HG03175 (cell line): ENCODE measurements at regions not wholly inside any gene's neighbourhood (a gene's known extent, or its start where the extent isn't known, plus 50 kb on each side); places are given as distances from the start of the nearest gene placed in this dataset.

Experiments used
- ATAC-seq: cut with Tn5 transposase; IDR thresholded peaks from one replicate; pipeline ENCODE4 v1.9.1; 2021; ENCODE audit warnings: mild to moderate bottlenecking, moderate library complexity; ENCODE audit not compliant: unreplicated experiment

DNA sequence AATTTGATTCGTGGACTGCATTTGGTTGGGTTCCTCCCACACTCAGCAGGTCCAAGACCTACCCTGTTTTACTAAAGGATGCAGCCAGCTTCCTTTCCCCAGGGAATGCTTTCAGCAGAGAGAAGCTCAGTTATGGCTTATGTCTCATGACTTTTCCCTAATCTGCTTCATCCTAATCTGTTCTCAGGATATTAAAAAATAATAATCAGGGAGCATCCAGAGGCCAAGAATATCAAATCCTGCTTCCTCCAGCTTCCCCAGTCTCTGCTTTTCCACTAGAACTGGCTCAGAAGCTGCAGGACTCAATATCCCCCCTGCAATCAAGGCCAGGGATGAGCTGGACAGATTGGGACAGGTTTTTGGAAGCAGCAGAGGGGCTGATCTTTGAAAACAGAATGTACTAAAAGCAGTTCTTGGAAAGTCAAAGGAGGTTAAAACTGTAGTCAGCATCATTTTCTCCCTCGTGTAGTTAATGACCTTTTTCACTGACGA is 326.9 kb upstream of the TNP1 start:
- no peak for ATAC-seq

DNA sequence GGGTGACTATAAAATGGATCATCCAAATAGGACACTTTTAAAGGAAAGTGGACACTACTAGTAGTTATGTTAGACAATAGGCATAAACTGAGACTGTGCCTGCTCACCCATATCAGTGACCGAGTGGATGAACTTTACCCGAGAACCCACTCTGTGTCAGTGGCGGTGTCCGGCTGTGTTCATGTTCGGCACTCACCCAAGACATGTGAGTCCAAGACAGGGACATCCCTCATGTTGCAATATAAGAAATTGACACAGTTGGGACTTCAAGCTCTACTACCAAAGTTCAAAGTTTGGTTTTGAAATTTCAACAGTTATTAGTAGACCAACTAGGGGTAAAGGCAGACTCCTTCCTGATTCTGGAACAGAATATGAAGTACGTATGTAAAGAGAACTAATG is 326.3 kb upstream of the TNP1 start:
- no peak for ATAC-seq

- ATAC-seq: no peak
Observed at GRCh38 chr2:217185265-217185995, 325.6 kb upstream of the TNP1 start.

- no peak for ATAC-seq
Observed at GRCh38 chr2:217184242-217184641, 324.4 kb upstream of the TNP1 start.

DNA sequence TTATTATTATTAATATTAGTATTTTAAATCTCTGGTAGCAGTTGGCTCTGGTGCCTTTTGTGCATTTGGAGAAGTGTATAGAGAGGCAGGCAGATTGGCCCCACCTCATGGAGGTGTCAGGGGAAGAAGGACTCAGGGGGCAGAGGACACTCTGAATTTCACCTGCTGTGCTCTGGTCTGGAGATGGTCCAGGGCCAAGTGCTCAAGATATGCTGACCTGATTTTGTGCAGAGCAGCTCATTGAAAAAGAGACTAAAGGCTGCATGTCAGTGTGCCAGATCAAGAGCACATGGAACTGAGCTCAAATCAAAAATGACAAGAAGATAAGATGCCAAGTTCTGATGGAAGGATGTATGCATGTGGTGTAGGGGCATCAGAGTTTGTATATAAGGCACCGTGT is 323.6 kb upstream of the TNP1 start:
- no peak for ATAC-seq

DNA sequence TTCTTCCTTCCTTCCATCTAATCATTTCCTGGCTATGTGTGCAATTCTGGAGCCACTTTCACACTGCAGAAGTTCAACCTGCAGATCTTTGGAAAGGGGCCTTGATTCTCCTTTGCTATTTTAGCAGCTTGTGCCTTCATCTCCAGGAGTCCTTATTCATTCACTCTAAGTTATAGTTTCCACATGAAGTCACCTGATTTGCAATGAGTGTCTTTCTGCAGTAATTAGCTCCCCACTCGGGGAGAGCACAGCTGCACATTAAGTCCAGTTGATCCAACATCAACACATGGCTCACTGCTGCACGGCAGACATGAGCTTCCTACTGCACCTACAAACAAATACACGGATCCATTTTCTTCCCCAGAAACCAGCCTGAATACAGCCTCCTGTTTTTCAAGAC is 323.1 kb upstream of the TNP1 start:
- ATAC-seq: no peak

DNA sequence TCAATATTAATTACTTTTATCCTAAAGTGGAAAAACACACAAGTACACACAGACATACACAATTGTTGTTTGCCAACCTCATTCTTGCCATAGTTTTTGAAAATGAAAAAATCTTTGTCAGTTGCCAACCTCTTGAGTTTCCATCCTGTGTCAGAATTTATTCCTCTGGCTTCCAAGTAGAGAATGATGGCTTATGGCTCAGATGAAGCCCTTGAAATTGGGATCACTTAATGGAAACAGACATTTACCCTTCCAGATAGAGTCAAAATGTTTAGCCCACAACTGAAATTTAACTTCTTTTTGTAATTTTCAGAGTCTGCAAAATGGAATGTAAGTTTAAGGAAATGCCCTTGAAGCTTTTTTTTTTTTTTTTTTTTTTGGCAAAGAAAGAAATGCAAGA is 321.6 kb upstream of the TNP1 start:
- no peak for ATAC-seq

DNA sequence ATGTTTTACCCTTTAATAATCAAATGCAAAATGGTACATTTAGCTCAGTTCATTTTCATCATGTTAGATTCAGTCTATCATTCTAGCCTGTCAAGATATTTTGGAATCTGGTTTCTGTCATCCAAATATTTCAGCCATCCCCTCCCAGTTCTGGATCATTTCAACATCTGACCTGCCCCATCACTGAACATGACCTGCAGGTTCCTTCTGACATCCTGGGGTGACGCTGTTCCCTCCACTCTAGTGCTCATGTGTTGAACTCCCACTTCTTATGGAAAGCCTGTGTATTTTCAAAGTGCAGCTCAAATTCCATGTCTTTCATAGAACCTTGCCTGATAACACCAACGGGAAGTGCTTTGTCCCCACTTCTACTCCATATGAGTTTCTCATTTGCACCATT is 320.0 kb upstream of the TNP1 start:
- ATAC-seq: no peak

DNA sequence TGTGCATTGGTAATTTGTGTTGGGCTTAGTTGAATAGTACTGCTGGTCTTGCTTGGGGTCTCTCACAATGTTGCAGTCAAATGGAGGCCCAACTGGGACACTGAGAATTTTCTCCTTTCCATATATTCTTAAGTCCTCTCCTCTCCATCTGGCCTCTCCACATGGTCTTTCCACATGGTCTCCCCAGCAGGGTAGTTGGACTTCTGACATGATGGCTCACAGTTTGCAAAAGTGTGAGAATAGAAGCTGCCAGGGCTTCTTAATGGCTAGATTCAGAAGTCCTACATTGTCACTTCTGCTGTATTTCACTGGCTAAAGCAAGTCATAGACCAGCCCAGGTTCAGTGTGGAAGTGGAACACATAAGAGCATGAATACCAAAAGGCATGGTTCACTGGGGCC is 318.5 kb upstream of the TNP1 start:
- ATAC-seq: no peak

GRCh38 chr2:217177720-217178119 is 317.9 kb upstream of the TNP1 start:
- no peak for ATAC-seq

- no peak for ATAC-seq
Observed at GRCh38 chr2:217171874-217172273, 312.0 kb upstream of the TNP1 start.

- no peak for ATAC-seq
Observed at GRCh38 chr2:217168496-217168895, 308.6 kb upstream of the TNP1 start.

GRCh38 chr2:217167531-217167930 is 307.7 kb upstream of the TNP1 start:
- ATAC-seq: no peak

- ATAC-seq: no peak
Observed at GRCh38 chr2:217166241-217166850, 306.5 kb upstream of the TNP1 start.

GRCh38 chr2:217165547-217165946 is 305.7 kb upstream of the TNP1 start:
- no peak for ATAC-seq

DNA sequence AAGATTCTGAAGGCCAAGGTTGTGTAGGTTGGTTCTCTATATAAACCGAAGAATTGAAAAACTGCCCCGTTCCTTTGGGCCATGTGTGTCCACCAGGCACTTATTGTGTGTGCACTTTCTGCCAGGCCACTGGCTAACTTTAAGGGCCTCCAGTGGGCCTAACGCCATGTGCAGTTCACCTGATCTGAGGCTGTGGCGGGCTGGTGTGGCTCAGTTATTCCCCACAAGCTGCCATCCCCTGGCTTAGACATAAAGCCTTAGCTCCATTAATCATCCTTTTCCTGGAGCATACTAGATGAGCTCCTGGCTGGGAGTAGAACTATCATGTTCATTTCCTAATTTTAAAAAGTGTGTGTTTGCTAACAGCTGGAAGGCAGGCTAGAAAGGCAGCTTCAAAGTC is 304.1 kb upstream of the TNP1 start:
- no peak for ATAC-seq

DNA sequence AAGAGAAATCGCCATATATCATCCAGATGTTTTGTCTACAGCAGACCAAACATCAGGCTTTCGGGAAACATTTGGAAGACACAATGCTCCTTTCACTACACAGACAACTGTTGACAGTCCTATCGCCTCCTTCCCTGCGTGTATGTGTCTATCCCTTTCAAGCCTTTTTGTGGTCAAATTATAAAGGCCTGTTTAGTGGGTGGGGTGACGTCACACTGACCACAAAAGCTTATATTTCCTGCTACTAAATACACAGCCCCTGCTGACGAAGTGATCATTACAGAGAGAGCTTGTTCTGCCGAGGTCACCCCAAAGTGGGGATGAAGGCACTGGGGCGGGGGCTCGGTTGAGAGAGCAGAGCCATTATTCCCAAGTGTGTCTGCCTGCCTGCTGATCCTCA is 302.7 kb upstream of the TNP1 start:
- no peak for ATAC-seq

GRCh38 chr2:217160978-217161973 is 301.4 kb upstream of the TNP1 start:
- ATAC-seq: no peak

GRCh38 chr2:217160103-217160743 is 300.4 kb upstream of the TNP1 start:
- ATAC-seq: no peak

- ATAC-seq: no peak
Observed at GRCh38 chr2:217158928-217159327, 299.1 kb upstream of the TNP1 start.

- ATAC-seq: no peak
Observed at GRCh38 chr2:217157581-217157980, 297.7 kb upstream of the TNP1 start.
